Left lung (tissue), 4 donors: ENCODE measurements at regions not wholly inside any gene's neighbourhood (a gene's known extent, or its start where the extent isn't known, plus 50 kb on each side); places are given as distances from the start of the nearest gene placed in this dataset.

Experiments used
- ATAC-seq: fragments of 200-7000 bp; cut with Tn5 transposase; one replicate; pipeline ENCODE4 v1.9.1; 2020; ENCODE audit warnings: moderate library complexity
- DNase-seq, 4 donors: peaks; one replicate each; pipeline ENCODE4 v3.0.0-alpha.2; 2013 to 2020
- H3K27ac ChIP-seq, 2 donors: fragments of 200-600 bp; sonication (generic) in 1 of 2; one replicate each; pipeline versions ENCODE4 v1.5.0 to v1.8.0; 2020 to 2021
- H3K27me3 ChIP-seq, 2 donors: fragments of 200-600 bp; sonication (generic) in 1 of 2; one replicate each; pipeline versions ENCODE4 v1.5.0 to v1.8.0; 2020 to 2021
- H3K36me3 ChIP-seq, 2 donors: fragments of 200-600 bp; sonication (generic) in 1 of 2; one replicate each; pipeline versions ENCODE4 v1.5.0 to v1.8.0; 2020 to 2021
- H3K4me1 ChIP-seq, 2 donors: fragments of 200-600 bp; one replicate each; pipeline ENCODE4 v1.8.0; 2021
- H3K4me3 ChIP-seq, 2 donors: fragments of 200-600 bp; sonication (generic) in 1 of 2; one replicate each; pipeline versions ENCODE4 v1.5.0 to v1.8.0; 2020 to 2021; ENCODE audit warnings: mild to moderate bottlenecking in 1 of 2
- H3K9me3 ChIP-seq, 2 donors: fragments of 200-600 bp; sonication (generic) in 1 of 2; one replicate each; pipeline versions ENCODE4 v1.5.0 to v1.8.0; 2020 to 2021
- CTCF ChIP-seq, 2 donors: fragments of 200-600 bp; sonication (generic) in 1 of 2; IDR thresholded peaks; one replicate each; pipeline versions ENCODE4 v1.5.0 to v1.8.0; 2021; ENCODE audit warnings: antibody characterized with exemption in 2 of 2
- intact Hi-C, 2 donors: fragments of 100-400 bp; cut with DNase I; formaldehyde crosslinking; loops; one replicate each; pipeline versions ENCODE4 v1.11.2 to v1.14.2; 2022
- donor health status: DM: no; HTN: yes; CAD: no.
- donor health status: DM: no; HTN: no; CAD: no.

GRCh38 chr6:22151892-22152291 is 144.9 kb downstream of the PRL start:
- H3K27me3 ChIP-seq = peaks cover 0 to 4% of the 10 kb centered on the region in 2 donors
- H3K9me3 ChIP-seq = no peaks in the 10 kb centered on the region
- no peak overlapping the region for H3K4me3 ChIP-seq
- no peaks in the 10 kb centered on the region for H3K36me3 ChIP-seq
- H3K27ac ChIP-seq = no peak overlapping the region
- no peak for ATAC-seq
- no peak for DNase-seq
- intact Hi-C loops = no loop called here
- TF ChIP-seq CTCF (IDR thresholded peaks at IDR 0.05) = no peak
- H3K4me1 ChIP-seq = peaks cover 5 to 8% of the 10 kb centered on the region in 2 donors

- ATAC-seq = no peak
- H3K4me1 ChIP-seq = no peaks in the 10 kb centered on the region
- no peak overlapping the region for H3K4me3 ChIP-seq
- no peaks in the 10 kb centered on the region for H3K27me3 ChIP-seq
- no peak overlapping the region for H3K27ac ChIP-seq
- no peak for TF ChIP-seq CTCF (IDR thresholded peaks at IDR 0.05)
- intact Hi-C loops = no loop called here
- DNase-seq = no peak
- H3K36me3 ChIP-seq = no peaks in the 10 kb centered on the region
- H3K9me3 ChIP-seq = no peaks in the 10 kb centered on the region
These were observed 144.0 kb downstream of the PRL start for GRCh38 chr6:22152841-22153240.

- Histone ChIP-seq H3K27me3 (no peaks in the 10 kb centered on the region), H3K9me3 (no peaks in the 10 kb centered on the region), H3K4me1 (no peaks in the 10 kb centered on the region), H3K4me3 (no peak overlapping the region), H3K36me3 (no peaks in the 10 kb centered on the region), H3K27ac (no peak overlapping the region)
- DNase-seq (no peak), ATAC-seq (no peak)
- no peak for TF ChIP-seq CTCF (IDR thresholded peaks at IDR 0.05)
- intact Hi-C loops = no loop called here
These were observed 143.3 kb downstream of the PRL start for GRCh38 chr6:22153384-22154158.

- DNase-seq (no peak), ATAC-seq (no peak)
- H3K9me3 ChIP-seq = no peaks in the 10 kb centered on the region
- intact Hi-C loops = no loop called here
- no peak overlapping the region for H3K4me3 ChIP-seq
- H3K27me3 ChIP-seq = no peaks in the 10 kb centered on the region
- H3K36me3 ChIP-seq = no peaks in the 10 kb centered on the region
- no peak overlapping the region for H3K27ac ChIP-seq
- no peak for TF ChIP-seq CTCF (IDR thresholded peaks at IDR 0.05)
- H3K4me1 ChIP-seq = no peaks in the 10 kb centered on the region
These were observed 141.3 kb downstream of the PRL start for GRCh38 chr6:22155551-22155950.

GRCh38 chr6:22157233-22157632 is 139.6 kb downstream of the PRL start:
- Histone ChIP-seq H3K4me1 (no peaks in the 10 kb centered on the region), H3K36me3 (no peaks in the 10 kb centered on the region), H3K4me3 (no peak overlapping the region), H3K27ac (no peak overlapping the region), H3K9me3 (no peaks in the 10 kb centered on the region), H3K27me3 (no peaks in the 10 kb centered on the region)
- ATAC-seq (no peak), DNase-seq (no peak)
- TF ChIP-seq CTCF (IDR thresholded peaks at IDR 0.05) = no peak
- intact Hi-C loops = no loop called here
